HUES64 (cell line): ENCODE measurements at regions not wholly inside any gene's neighbourhood (a gene's known extent, or its start where the extent isn't known, plus 50 kb on each side); places are given as distances from the start of the nearest gene placed in this dataset.

Experiments used
- H3K27ac ChIP-seq: 2 replicates; pipeline ENCODE4 v1.7.0; 2013; ENCODE audit warnings: low read depth, low read length, inconsistent platforms
- H3K27me3 ChIP-seq: 2 replicates; pipeline ENCODE4 v1.6.1; 2013; ENCODE audit warnings: mild to moderate bottlenecking, low read length; ENCODE audit not compliant: insufficient read depth
- H3K36me3 ChIP-seq: 2 replicates; pipeline ENCODE4 v1.6.1; 2013; ENCODE audit warnings: mild to moderate bottlenecking, low read length; ENCODE audit not compliant: insufficient read depth
- H3K4me1 ChIP-seq: 2 replicates; pipeline ENCODE4 v1.6.1; 2013; ENCODE audit warnings: mild to moderate bottlenecking, low read length, moderate library complexity; ENCODE audit not compliant: insufficient read depth
- H3K4me3 ChIP-seq: 2 replicates; pipeline ENCODE4 v1.5.1; 2013; ENCODE audit warnings: mild to moderate bottlenecking, low read length, moderate library complexity
- H3K9ac ChIP-seq: 2 replicates; pipeline ENCODE4 v1.6.1; 2013; ENCODE audit warnings: mild to moderate bottlenecking, low read depth, low read length
- H3K9me3 ChIP-seq: 2 replicates; pipeline ENCODE4 v1.6.1; 2013; ENCODE audit warnings: low read depth, low read length; ENCODE audit not compliant: insufficient read depth
- WGBS: fragments of 150-250, 120-280 bp; methylation state at CpG from one replicate; pipeline ENCODE4 v1.1.7; 2013; ENCODE audit warnings: missing lambda C conversion rate; 5-methylcytosine and 5-hydroxymethylcytosine counted together

DNA sequence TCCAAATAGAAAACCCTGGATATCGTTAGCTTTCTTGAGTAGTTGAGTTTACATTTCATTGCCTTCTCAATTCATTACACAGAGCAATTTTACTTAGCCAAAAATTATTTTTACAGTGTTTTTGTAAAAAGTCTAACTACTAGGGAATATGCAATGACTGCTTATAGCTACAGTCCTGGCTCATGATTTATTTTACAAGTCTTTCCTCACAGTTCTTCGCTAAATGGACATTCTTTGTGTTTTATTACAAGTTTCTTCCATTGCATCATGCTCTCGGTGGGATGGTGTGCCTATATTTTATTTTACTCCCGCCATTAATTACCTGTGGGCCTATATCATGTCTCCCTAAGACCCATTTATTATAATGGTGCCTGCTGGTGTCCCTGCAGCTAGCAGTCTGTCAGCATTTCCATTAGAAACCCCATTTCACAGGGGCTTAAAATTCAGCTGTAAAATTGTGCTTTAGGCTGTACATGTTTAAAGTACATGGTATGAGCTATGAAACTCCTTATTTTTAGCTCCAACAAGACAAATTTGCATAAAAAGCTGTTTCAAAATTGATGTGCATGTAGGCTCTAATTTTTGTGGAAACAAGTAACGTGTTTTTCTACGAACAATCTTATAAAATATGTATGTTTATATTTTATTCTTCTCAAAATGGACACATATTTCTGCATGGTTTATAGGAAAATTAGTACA, 227.4 kb downstream of the SLC7A11 start:
- H3K27me3 ChIP-seq, result no peaks in the 10 kb centered on the region
- H3K27ac ChIP-seq, result no peak overlapping the region
- H3K36me3 ChIP-seq, result no peaks in the 10 kb centered on the region
- H3K9me3 ChIP-seq, result peaks cover 6% of the 10 kb centered on the region; the same call in 1 of the 2 replicates
- 100% methylated on average over 3 of the region's 6 CpGs for WGBS
- no peaks in the 10 kb centered on the region for H3K4me1 ChIP-seq
- no peak overlapping the region for H3K9ac ChIP-seq
- H3K4me3 ChIP-seq, result no peak overlapping the region

- Histone ChIP-seq H3K9me3 (peaks cover 1% of the 10 kb centered on the region; the same call in 1 of the 2 replicates), H3K9ac (no peak overlapping the region), H3K4me1 (no peaks in the 10 kb centered on the region), H3K36me3 (no peaks in the 10 kb centered on the region), H3K27me3 (no peaks in the 10 kb centered on the region), H3K4me3 (no peak overlapping the region), H3K27ac (no peak overlapping the region)
- WGBS, result 97% methylated on average over 2 of the region's 3 CpGs
Measured at GRCh38 chr4:138013625-138014024, 228.5 kb downstream of the SLC7A11 start.

DNA sequence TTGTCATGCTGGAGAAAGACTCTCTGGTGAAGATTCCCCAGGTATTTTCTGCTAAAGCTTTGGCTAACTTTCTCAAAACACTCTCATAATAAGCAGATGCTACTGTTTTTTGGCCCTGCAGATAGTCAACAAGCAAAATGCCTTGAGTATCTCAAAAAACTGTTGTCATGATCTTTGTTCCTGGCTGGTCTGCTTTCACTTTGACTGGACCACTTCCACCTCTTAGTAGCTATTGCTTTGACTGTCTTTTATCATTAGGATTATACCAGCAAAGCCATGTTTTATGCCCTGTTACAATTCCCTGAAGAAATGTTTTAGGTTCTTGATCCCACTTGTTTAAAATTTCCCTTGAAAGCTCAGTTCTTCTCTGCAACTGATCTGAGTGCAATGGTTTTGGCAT, 231.5 kb downstream of the SLC7A11 start:
- no peak overlapping the region for H3K9ac ChIP-seq
- H3K4me1 ChIP-seq, result no peaks in the 10 kb centered on the region
- no peaks in the 10 kb centered on the region for H3K36me3 ChIP-seq
- no peak overlapping the region for H3K4me3 ChIP-seq
- H3K27me3 ChIP-seq, result no peaks in the 10 kb centered on the region
- no peaks in the 10 kb centered on the region for H3K9me3 ChIP-seq
- H3K27ac ChIP-seq, result no peak overlapping the region

DNA sequence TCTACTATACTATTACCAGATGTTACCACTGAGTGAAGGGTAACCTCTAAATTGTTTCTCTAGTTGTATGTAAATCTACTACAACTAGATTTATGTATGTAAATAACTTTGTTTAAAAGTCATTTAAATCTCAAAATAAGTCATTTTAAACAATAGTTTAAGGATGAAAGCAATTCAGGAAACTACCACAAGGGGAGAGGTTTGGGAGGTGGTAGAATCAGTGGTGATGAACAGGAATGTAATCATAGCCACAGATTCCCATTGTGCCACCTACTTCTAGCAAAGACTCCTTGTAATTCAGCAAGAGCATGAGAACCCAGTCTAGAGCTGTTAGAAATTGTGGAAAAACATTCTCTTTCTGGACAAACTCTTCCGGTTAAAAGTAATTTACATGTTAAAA, 234.6 kb downstream of the SLC7A11 start:
- H3K4me1 ChIP-seq, result 0 out of 2 replicates have a peak, but pooled peaks cover 5% of the 10 kb centered on the region
- WGBS, result no CpG with 5 or more reads among the region's 1 CpG
- H3K9ac ChIP-seq, result no peak overlapping the region
- no peaks in the 10 kb centered on the region for H3K9me3 ChIP-seq
- H3K27me3 ChIP-seq, result no peaks in the 10 kb centered on the region
- no peak overlapping the region for H3K27ac ChIP-seq
- H3K4me3 ChIP-seq, result no peak overlapping the region
- H3K36me3 ChIP-seq, result no peaks in the 10 kb centered on the region

DNA sequence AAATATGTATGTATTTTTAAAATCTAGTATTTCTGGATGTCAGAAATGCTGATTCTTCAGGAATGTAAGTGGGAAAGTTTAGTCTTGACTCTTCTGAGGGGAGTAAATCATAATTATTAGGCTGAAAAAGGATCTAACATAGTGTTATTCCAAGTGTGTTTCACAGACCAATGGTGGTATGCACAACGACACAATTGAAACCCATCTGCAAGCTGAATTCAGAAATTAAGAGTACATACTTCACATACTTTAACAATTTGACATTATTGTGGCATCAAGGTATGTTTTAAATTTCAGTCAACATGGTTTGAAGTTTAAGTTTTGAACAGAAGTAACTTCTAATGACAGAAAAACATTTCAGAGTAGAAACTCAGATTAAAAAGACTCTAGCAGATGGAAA, 236.7 kb downstream of the SLC7A11 start:
- no peaks in the 10 kb centered on the region for H3K36me3 ChIP-seq
- no peaks in the 10 kb centered on the region for H3K27me3 ChIP-seq
- H3K4me3 ChIP-seq, result no peak overlapping the region
- H3K9ac ChIP-seq, result no peak overlapping the region
- H3K9me3 ChIP-seq, result no peaks in the 10 kb centered on the region
- 0 out of 2 replicates have a peak, but pooled peaks cover 5% of the 10 kb centered on the region for H3K4me1 ChIP-seq
- 90% methylated on average over 1 of the region's 1 CpG for WGBS
- no peak overlapping the region for H3K27ac ChIP-seq

GRCh38 chr4:138003248-138003647, 238.9 kb downstream of the SLC7A11 start:
- no peak overlapping the region for H3K9ac ChIP-seq
- H3K36me3 ChIP-seq, result no peaks in the 10 kb centered on the region
- 0 out of 2 replicates have a peak, but pooled peaks cover 5% of the 10 kb centered on the region for H3K4me1 ChIP-seq
- H3K27ac ChIP-seq, result no peak overlapping the region
- H3K9me3 ChIP-seq, result no peaks in the 10 kb centered on the region
- H3K4me3 ChIP-seq, result no peak overlapping the region
- H3K27me3 ChIP-seq, result no peaks in the 10 kb centered on the region

DNA sequence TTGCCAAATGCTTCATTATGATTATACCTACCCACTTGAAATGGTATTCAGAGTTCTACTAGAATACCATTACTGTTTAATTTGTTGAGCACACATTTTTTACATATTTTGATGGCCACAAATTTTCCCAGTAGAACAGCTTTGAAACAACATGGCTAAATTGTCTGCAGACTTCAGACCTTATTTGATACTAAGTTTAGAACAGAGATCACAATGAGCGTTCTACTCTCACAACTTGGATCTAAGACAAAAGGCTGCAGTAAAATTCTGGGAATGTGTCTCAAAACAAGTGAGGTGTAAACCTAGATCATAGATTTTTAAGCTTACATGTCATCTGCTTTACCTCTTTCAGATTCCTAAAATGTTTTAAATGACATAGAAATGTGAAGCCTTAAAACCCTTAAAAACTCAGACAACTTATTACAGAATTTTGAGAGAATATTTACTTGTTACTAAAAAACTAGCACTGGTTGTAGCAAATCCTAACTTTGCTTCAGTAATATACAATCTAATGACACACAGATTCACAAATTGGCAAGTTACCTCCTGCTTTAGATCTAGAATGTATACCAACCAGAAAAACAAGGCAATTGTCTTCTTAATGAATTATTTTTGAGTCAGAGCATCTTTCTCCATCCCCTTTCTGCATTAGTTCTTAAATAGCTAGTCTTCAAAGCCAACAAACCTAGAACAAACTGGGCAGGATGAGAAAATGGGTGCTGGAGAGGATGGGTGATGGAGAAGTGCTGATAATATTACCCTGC, 243.3 kb downstream of the SLC7A11 start:
- no peak overlapping the region for H3K4me3 ChIP-seq
- no peaks in the 10 kb centered on the region for H3K9me3 ChIP-seq
- H3K9ac ChIP-seq, result no peak overlapping the region
- WGBS, result 100% methylated on average over 1 of the region's 1 CpG
- no peak overlapping the region for H3K27ac ChIP-seq
- no peaks in the 10 kb centered on the region for H3K36me3 ChIP-seq
- no peaks in the 10 kb centered on the region for H3K27me3 ChIP-seq
- 0 out of 2 replicates have a peak, but pooled peaks cover 2% of the 10 kb centered on the region for H3K4me1 ChIP-seq

GRCh38 chr4:137997496-137997895, 244.7 kb downstream of the SLC7A11 start:
- Histone ChIP-seq H3K36me3 (no peaks in the 10 kb centered on the region), H3K27ac (no peak overlapping the region), H3K4me3 (no peak overlapping the region), H3K4me1 (no peaks in the 10 kb centered on the region), H3K27me3 (no peaks in the 10 kb centered on the region), H3K9ac (no peak overlapping the region), H3K9me3 (no peaks in the 10 kb centered on the region)
- WGBS, result 81% methylated on average over 1 of the region's 1 CpG

- H3K27me3 ChIP-seq, result no peaks in the 10 kb centered on the region
Measured at GRCh38 chr4:137994853-137995252, 247.3 kb downstream of the SLC7A11 start.

DNA sequence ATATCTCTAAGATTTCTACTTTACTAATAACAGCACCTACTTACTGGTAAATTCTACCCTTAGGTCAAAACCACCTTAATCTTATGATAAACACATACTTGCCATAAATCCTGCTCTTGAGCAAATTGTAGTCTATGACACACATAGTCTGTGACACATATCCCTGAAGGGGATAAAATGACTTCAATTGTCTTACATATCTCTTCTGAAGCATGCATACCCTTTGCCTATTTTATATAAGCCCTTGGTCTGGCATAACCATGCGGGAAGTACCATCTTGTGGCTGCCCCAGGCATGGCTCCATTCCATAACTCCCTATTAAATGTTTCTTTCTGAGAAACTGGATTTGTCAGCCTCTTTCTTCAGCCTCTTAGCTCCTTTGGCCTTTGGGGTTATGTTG, 248.9 kb downstream of the SLC7A11 start:
- WGBS, result 92% methylated on average over 1 of the region's 1 CpG
- no peaks in the 10 kb centered on the region for H3K9me3 ChIP-seq

More at GRCh38 chr4:137994853-137995252, 247.3 kb downstream of the SLC7A11 start:
- no peak overlapping the region for H3K27ac ChIP-seq
- no peak overlapping the region for H3K4me3 ChIP-seq
- no peaks in the 10 kb centered on the region for H3K36me3 ChIP-seq
- H3K9me3 ChIP-seq, result no peaks in the 10 kb centered on the region
- H3K4me1 ChIP-seq, result no peaks in the 10 kb centered on the region
- no peak overlapping the region for H3K9ac ChIP-seq

DNA sequence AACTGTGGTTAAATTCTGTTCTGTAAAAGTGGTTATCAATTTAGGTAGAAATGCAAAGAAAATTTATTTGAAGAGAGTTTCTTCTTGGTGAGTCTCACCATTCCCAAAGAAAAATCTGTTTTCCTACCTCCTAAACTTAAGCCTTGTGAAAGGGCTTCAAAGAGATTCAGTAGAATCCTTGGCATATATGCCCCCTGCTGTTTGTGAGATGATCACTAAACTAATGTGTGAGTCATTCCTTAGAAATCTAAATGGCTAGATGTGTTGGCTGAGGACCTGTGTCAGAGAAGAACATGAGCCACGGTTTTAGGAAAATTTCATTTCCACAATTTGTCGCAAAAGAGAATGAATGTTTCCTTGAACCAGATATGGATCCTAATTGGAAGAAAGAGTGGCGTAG, 260.9 kb downstream of the SLC7A11 start:
- H3K36me3 ChIP-seq, result no peaks in the 10 kb centered on the region
- no peaks in the 10 kb centered on the region for H3K9me3 ChIP-seq
- no peak overlapping the region for H3K27ac ChIP-seq
- H3K4me3 ChIP-seq, result no peak overlapping the region
- WGBS, result 94% methylated on average over 3 of the region's 3 CpGs
- no peak overlapping the region for H3K9ac ChIP-seq
- no peaks in the 10 kb centered on the region for H3K4me1 ChIP-seq
- no peaks in the 10 kb centered on the region for H3K27me3 ChIP-seq

More for the DNA sequence above, 248.9 kb downstream of the SLC7A11 start:
- no peak overlapping the region for H3K4me3 ChIP-seq
- H3K4me1 ChIP-seq, result no peaks in the 10 kb centered on the region
- no peaks in the 10 kb centered on the region for H3K36me3 ChIP-seq
- no peak overlapping the region for H3K27ac ChIP-seq
- H3K27me3 ChIP-seq, result no peaks in the 10 kb centered on the region
- H3K9ac ChIP-seq, result no peak overlapping the region
